BJ (cell line): ENCODE measurements at regions not wholly inside any gene's neighbourhood (a gene's known extent, or its start where the extent isn't known, plus 50 kb on each side); places are given as distances from the start of the nearest gene placed in this dataset.

Experiments
- CTCF ChIA-PET: fragments of 350-600 bp; formaldehyde crosslinking; extraction: SDS; loops from one replicate; lab custom pipeline; 2021; ENCODE audit warnings: antibody characterized with exemption, inconsistent platforms; lab: Yijun Ruan, JAX
- POLR2A ChIA-PET: fragments of 300-600 bp; sonication (Branson Sonifier 250); formaldehyde crosslinking; extraction: SDS; loops from one replicate; lab custom pipeline; 2021; ENCODE audit warnings: antibody characterized with exemption; lab: Charles Lee
- DNase-seq: peaks from one replicate; pipeline ENCODE4 v3.0.0-alpha.2; 2011; ENCODE audit warnings: low read depth
- H3K27me3 ChIP-seq: 2 replicates; pipeline ENCODE4 v1.6.0; 2011; ENCODE audit warnings: low read length; ENCODE audit not compliant: control insufficient read depth, insufficient read depth
- H3K36me3 ChIP-seq: 2 replicates; pipeline ENCODE4 v1.5.1; 2011; ENCODE audit warnings: low read length; ENCODE audit not compliant: control insufficient read depth, insufficient read depth
- H3K4me3 ChIP-seq: 2 replicates; pipeline ENCODE4 v1.5.1; 2011; ENCODE audit warnings: low read depth, mild to moderate bottlenecking, control low read depth, low read length
- CTCF ChIP-seq: IDR thresholded peaks from 2 replicates; pipeline ENCODE4 v1.5.1; 2011; ENCODE audit warnings: low read depth, mild to moderate bottlenecking, control low read depth, inconsistent platforms, low read length, moderate library complexity; ENCODE audit not compliant: insufficient read depth

- Histone ChIP-seq H3K4me3 (no peak overlapping the region), H3K27me3 (no peaks in the 10 kb centered on the region), H3K36me3 (no peaks in the 10 kb centered on the region)
- ChIA-PET CTCF (no interaction called here), POLR2A (no interaction called here)
- TF ChIP-seq CTCF = no peak
- DNase-seq = no peak
Observed at GRCh38 chr5:30572279-30572678, 621.2 kb upstream of the CDH6 start.

DNA sequence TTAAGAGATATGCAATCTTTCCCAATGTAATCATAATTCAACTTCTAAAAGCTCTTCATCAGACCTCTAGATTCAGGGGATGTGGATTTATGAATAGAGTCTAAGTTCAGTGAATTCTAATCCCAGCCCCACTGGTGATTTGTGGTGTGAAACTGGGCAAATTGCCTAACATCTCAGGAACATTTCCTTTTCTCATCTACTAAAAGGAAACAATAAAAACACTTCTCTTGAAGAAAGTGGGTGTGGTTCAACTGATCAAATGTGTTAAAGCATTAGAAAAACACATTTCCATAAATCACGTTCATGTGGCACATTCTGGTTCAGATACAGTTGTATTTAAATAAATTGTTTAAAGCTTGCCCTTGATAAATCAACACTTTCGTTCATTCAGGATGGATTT is 631.7 kb upstream of the CDH6 start:
- Histone ChIP-seq H3K27me3 (no peaks in the 10 kb centered on the region), H3K4me3 (no peak overlapping the region), H3K36me3 (no peaks in the 10 kb centered on the region)
- DNase-seq = no peak
- ChIA-PET CTCF (no interaction called here), POLR2A (no interaction called here)
- TF ChIP-seq CTCF = no peak

DNA sequence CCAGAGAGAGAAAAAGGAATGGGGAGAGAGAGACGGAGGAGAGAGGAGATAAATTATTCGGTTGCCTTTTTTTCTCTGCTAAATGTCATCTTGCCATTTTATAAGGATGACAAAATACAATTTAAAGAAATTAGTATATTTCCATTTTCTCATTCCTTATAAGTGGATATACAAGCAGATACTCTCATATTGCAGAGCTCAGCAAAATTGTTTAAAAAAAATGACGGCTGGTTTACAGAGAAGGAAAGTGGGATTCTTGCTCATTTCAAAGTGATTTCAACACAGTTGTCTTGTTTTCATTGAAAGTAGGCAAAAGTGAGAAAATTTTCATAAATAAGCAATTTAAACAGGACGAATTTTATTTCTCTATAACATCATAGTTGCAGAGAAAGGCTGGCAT is 641.9 kb upstream of the CDH6 start:
- CTCF ChIA-PET = no interaction called here
- Histone ChIP-seq H3K4me3 (no peak overlapping the region), H3K27me3 (no peaks in the 10 kb centered on the region), H3K36me3 (no peaks in the 10 kb centered on the region)
- no peak for TF ChIP-seq CTCF
- no peak for DNase-seq
- POLR2A ChIA-PET = no interaction called here

- H3K4me3 ChIP-seq = no peak overlapping the region
Observed at GRCh38 chr5:30548580-30549305, 644.7 kb upstream of the CDH6 start.

GRCh38 chr5:30540150-30540549 is 653.3 kb upstream of the CDH6 start:
- no peak for DNase-seq
- Histone ChIP-seq H3K27me3 (no peaks in the 10 kb centered on the region), H3K36me3 (no peaks in the 10 kb centered on the region), H3K4me3 (no peak overlapping the region)
- no peak for TF ChIP-seq CTCF
- ChIA-PET CTCF (no interaction called here), POLR2A (no interaction called here)

More at GRCh38 chr5:30548580-30549305, 644.7 kb upstream of the CDH6 start:
- ChIA-PET POLR2A (no interaction called here), CTCF (no interaction called here)
- no peak for TF ChIP-seq CTCF
- Histone ChIP-seq H3K27me3 (no peaks in the 10 kb centered on the region), H3K36me3 (no peaks in the 10 kb centered on the region)
- DNase-seq = no peak
